ENCODE measurements at regions not wholly inside any gene's neighbourhood (a gene's known extent, or its start where the extent isn't known, plus 50 kb on each side); places are given as distances from the start of the nearest gene placed in this dataset.

GRCh38 chr1:81125672-81126071, 675.1 kb upstream of the ADGRL2 start:
- DNase-seq = no peak

- DNase-seq = no peak
Observed at GRCh38 chr1:81121306-81121705, 679.4 kb upstream of the ADGRL2 start.

- no peak for DNase-seq
Observed at GRCh38 chr1:81119319-81119718, 681.4 kb upstream of the ADGRL2 start.

- no peak for DNase-seq
Observed at GRCh38 chr1:81118550-81118949, 682.2 kb upstream of the ADGRL2 start.

- DNase-seq = no peak
Observed at GRCh38 chr1:81115422-81115821, 685.3 kb upstream of the ADGRL2 start.

- DNase-seq = no peak
Observed at GRCh38 chr1:81114191-81114590, 686.5 kb upstream of the ADGRL2 start.

- no peak for DNase-seq
Observed at GRCh38 chr1:81113688-81114087, 687.0 kb upstream of the ADGRL2 start.

- no peak for DNase-seq
Observed at GRCh38 chr1:81111818-81112217, 688.9 kb upstream of the ADGRL2 start.

GRCh38 chr1:81109038-81109437, 691.7 kb upstream of the ADGRL2 start:
- no peak for DNase-seq

GRCh38 chr1:81097860-81098259, 702.9 kb upstream of the ADGRL2 start:
- no peak for DNase-seq

- DNase-seq = no peak
Observed at GRCh38 chr1:81073580-81073979, 727.2 kb upstream of the ADGRL2 start.

GRCh38 chr1:81071969-81072753, 728.6 kb upstream of the ADGRL2 start:
- no peak for DNase-seq

GRCh38 chr1:81071072-81071858, 729.5 kb upstream of the ADGRL2 start:
- no peak for DNase-seq

GRCh38 chr1:81069856-81070255, 730.9 kb upstream of the ADGRL2 start:
- DNase-seq = no peak

GRCh38 chr1:81068726-81069125, 732.0 kb upstream of the ADGRL2 start:
- DNase-seq = no peak

- DNase-seq = no peak
Observed at GRCh38 chr1:81053826-81054225, 746.9 kb upstream of the ADGRL2 start.

- DNase-seq = no peak
Observed at GRCh38 chr1:81052162-81052561, 748.6 kb upstream of the ADGRL2 start.

GRCh38 chr1:81050390-81050789, 750.3 kb upstream of the ADGRL2 start:
- no peak for DNase-seq

GRCh38 chr1:81044708-81045107, 756.0 kb upstream of the ADGRL2 start:
- no peak for DNase-seq

- no peak for DNase-seq
Observed at GRCh38 chr1:81042225-81042624, 758.5 kb upstream of the ADGRL2 start.

- no peak for DNase-seq
Observed at GRCh38 chr1:81034291-81034690, 766.4 kb upstream of the ADGRL2 start.

- no peak for DNase-seq
Observed at GRCh38 chr1:81032973-81033425, 767.7 kb upstream of the ADGRL2 start.

- no peak for DNase-seq
Observed at GRCh38 chr1:81032374-81032773, 768.4 kb upstream of the ADGRL2 start.

- no peak for DNase-seq
Observed at GRCh38 chr1:81030441-81030840, 770.3 kb upstream of the ADGRL2 start.

All from CD4-positive, alpha-beta T cell treated with Interleukin-1 beta for 1 hour (primary cell).